K562 (cell line): ENCODE measurements at regions not wholly inside any gene's neighbourhood (a gene's known extent, or its start where the extent isn't known, plus 50 kb on each side); places are given as distances from the start of the nearest gene placed in this dataset.
A peak's percentile ranks its signal among the peaks of the same experiment; 100 is the strongest.

Experiments
- ATAC-seq: fragments of 200-7000 bp; cut with Tn5 transposase; 3 replicates; pipeline ENCODE4 v1.9.1; 2020; ENCODE audit warnings: moderate library complexity
- BruUV-seq: library from RNA; stranded (reverse); fragments of 400-500 nt; replicated peaks from 2 replicates; lab custom pipeline; 2021; lab: Mats Ljungman, UMichigan
- CTCF ChIA-PET: fragments of 300-600 bp; formaldehyde crosslinking; extraction: SDS; loops from one replicate; lab custom pipeline; 2021; ENCODE audit warnings: low intra/inter-chr PET ratio; lab: Yijun Ruan, JAX
- POLR2A ChIA-PET: fragments of 300-600, 350-650 bp; sonication (Branson Sonifier 250); formaldehyde crosslinking; extraction: SDS; loops from one replicate; lab custom pipeline; 2021; ENCODE audit warnings: antibody characterized with exemption, inconsistent platforms; lab: Yijun Ruan, JAX
- DNase-seq, 4 experiments: peaks; one replicate each; pipeline versions ENCODE4 v3.0.0 to v3.0.0-alpha.2; 2011 to 2018; ENCODE audit warnings: low spot score in 3 of 4, mixed read lengths in 3 of 4; ENCODE audit errors: extremely low read depth in 1 of 4
- FAIRE-seq: peaks from 2 replicates; lab custom pipeline; 2011; peaks lifted over from hg19 to GRCh38; lab: Jason Lieb, UNC
- H2AFZ ChIP-seq: 2 replicates; pipeline ENCODE4 v1.6.0; 2011; ENCODE audit warnings: low read depth, low read length, control low read depth, inconsistent platforms
- H3K27ac ChIP-seq: fragments of 200-600 bp; 3 replicates; pipeline ENCODE4 v1.8.0; 2011; ENCODE audit warnings: low read depth, mild to moderate bottlenecking, control low read depth, inconsistent platforms, low read length, moderate library complexity, mixed read lengths; ENCODE audit errors: extremely low read depth
- H3K27me3 ChIP-seq, 2 experiments: fragments of 300-600 bp in 1 of 2; 2 replicates in 1 of 2; 3 replicates in 1 of 2; pipeline versions ENCODE4 v1.6.0 to v1.8.0; 2011; ENCODE audit warnings: inconsistent platforms in 2 of 2, low read length in 2 of 2, mild to moderate bottlenecking in 1 of 2, mixed read lengths in 1 of 2, moderate library complexity in 1 of 2; ENCODE audit not compliant: control insufficient read depth in 2 of 2, insufficient read depth in 2 of 2
- H3K36me3 ChIP-seq: fragments of 300-600 bp; 3 replicates; pipeline ENCODE4 v1.8.0; 2011; ENCODE audit warnings: mild to moderate bottlenecking, low read length, inconsistent platforms; ENCODE audit not compliant: control insufficient read depth, insufficient read depth
- H3K4me1 ChIP-seq, 2 experiments: fragments of 200-600 bp in 1 of 2; replicated peaks in 1 of 2; 2 replicates in 1 of 2; 3 replicates in 1 of 2; pipeline versions ENCODE4 v1.5.1 to v1.8.0; 2011; ENCODE audit warnings: inconsistent platforms in 2 of 2, low read length in 2 of 2, mild to moderate bottlenecking in 1 of 2, mixed read lengths in 1 of 2, moderate library complexity in 1 of 2; ENCODE audit not compliant: control insufficient read depth in 2 of 2, insufficient read depth in 2 of 2
- H3K4me2 ChIP-seq: 2 replicates; pipeline ENCODE4 v1.6.1; 2011; ENCODE audit warnings: low read length, control low read depth, inconsistent platforms, mixed read lengths; ENCODE audit not compliant: insufficient read depth
- H3K4me3 ChIP-seq: fragments of 200-600 bp; sonication (generic), shearing (Covaris generic); 2 replicates; pipeline ENCODE4 v1.5.1; 2016; ENCODE audit warnings: control low read depth, inconsistent platforms
- H3K79me2 ChIP-seq: fragments of 200-600 bp; 3 replicates; pipeline ENCODE4 v1.8.0; 2011; ENCODE audit warnings: low read length, inconsistent platforms; ENCODE audit not compliant: control insufficient read depth, insufficient read depth
- H3K9ac ChIP-seq, 2 experiments: 2 replicates each; pipeline versions ENCODE4 v1.6.0 to v1.6.1; 2011; ENCODE audit warnings: low read depth in 2 of 2, low read length in 2 of 2, control low read depth in 1 of 2, inconsistent platforms in 1 of 2, mild to moderate bottlenecking in 1 of 2, mixed read lengths in 1 of 2; ENCODE audit not compliant: insufficient read depth in 1 of 2
- H3K9me1 ChIP-seq: one replicate; pipeline ENCODE4 v1.6.0; 2011; ENCODE audit warnings: inconsistent platforms, mild to moderate bottlenecking, low read length, moderate library complexity; ENCODE audit not compliant: control insufficient read depth, insufficient read depth
- H3K9me3 ChIP-seq: replicated peaks from 2 replicates; pipeline ENCODE4 v1.5.1; 2011; ENCODE audit warnings: low read depth, low read length, inconsistent platforms; ENCODE audit not compliant: control insufficient read depth, insufficient read depth
- H4K20me1 ChIP-seq: replicated peaks from 2 replicates; pipeline ENCODE4 v1.6.1; 2011; ENCODE audit warnings: low read length, inconsistent platforms, mixed read lengths; ENCODE audit not compliant: control insufficient read depth, insufficient read depth
- ASH1L ChIP-seq: fragments of 450-650 bp; IDR thresholded peaks from 2 replicates; pipeline ENCODE4 v1.6.1; 2018; ENCODE audit warnings: borderline replicate concordance, mild to moderate bottlenecking, low read depth; ENCODE audit not compliant: partially characterized antibody
- JUN ChIP-seq, 2 experiments: sonication (generic) in 1 of 2; formaldehyde crosslinking in 1 of 2; IDR thresholded peaks; 2 replicates each; pipeline versions ENCODE4 v1.6.1 to v1.8.0; 2012 to 2022; ENCODE audit warnings: borderline replicate concordance in 2 of 2, mild to moderate bottlenecking in 2 of 2, improper control_type of control experiment in 1 of 2, low read depth in 1 of 2, low read length in 1 of 2, missing genetic modification reagents in 1 of 2
- ZNF699 ChIP-seq: fragments of 250-450 bp; sonication (Bioruptor Pico); IDR thresholded peaks from 2 replicates; pipeline ENCODE4 v1.8.0; 2021; ENCODE audit warnings: mild to moderate bottlenecking, moderate library complexity; ENCODE audit not compliant: insufficient replicate concordance
- ZNF740 ChIP-seq, 3 experiments: fragments of 200-800 bp in 1 of 3; sonication (Bioruptor generic) in 1 of 3; sonication (generic) in 1 of 3; formaldehyde crosslinking in 1 of 3; IDR thresholded peaks; 2 replicates each; pipeline versions ENCODE4 v1.6.1 to v1.8.0; 2016 to 2022; ENCODE audit warnings: mild to moderate bottlenecking in 2 of 3, missing compliant biosample characterization in 2 of 3, missing genetic modification characterization in 2 of 3, missing genetic modification reagents in 1 of 3
- WGBS: fragments of 100-300 bp; shearing (Covaris generic); methylation state at CpG from one replicate; pipeline ENCODE4 v1.1.6; 2016; ENCODE audit warnings: low coverage, mixed read lengths; ENCODE audit not compliant: insufficient coverage; ENCODE audit errors: missing lambda C conversion rate; 5-methylcytosine and 5-hydroxymethylcytosine counted together
- in situ Hi-C: fragments of 300-500 bp; cut with MboI; formaldehyde crosslinking; loops from 4 replicates; pipeline ENCODE4 v1.15.0; 2018; ENCODE audit warnings: inconsistent platforms, mixed read lengths
- intact Hi-C: fragments of 100-400 bp; cut with micrococcal nuclease; formaldehyde crosslinking; loops from 2 replicates; pipeline ENCODE4 v1.14.2; 2022

GRCh38 chr19:29269641-29270040 lies 56.7 kb upstream of the UQCRFS1 start:
- FAIRE-seq (no peak), DNase-seq (no peak), ATAC-seq (no peak)
- POLR2A ChIA-PET: interaction anchor here (0.6 kb wide), 1 partner anchor 214 kb away, joined by 3 read pairs; no protein-coding TSS in a partner anchor
- in situ Hi-C loops (loop anchor here (10.0 kb wide), 1 partner anchor 385 kb away; no protein-coding TSS in a partner anchor), intact Hi-C loops (no loop called here)
- Histone ChIP-seq H3K27me3 (peaks cover 12 to 38% of the 10 kb centered on the region in 2 experiments), H3K79me2 (no peaks in the 10 kb centered on the region), H4K20me1 (no peaks in the 10 kb centered on the region), H3K4me2 (no peak overlapping the region), H3K36me3 (no peaks in the 10 kb centered on the region), H2AFZ (no peak overlapping the region), H3K4me3 (no peak overlapping the region), H3K9ac (no peak overlapping the region), H3K27ac (no peak overlapping the region), H3K4me1 (no peaks in the 10 kb centered on the region), H3K9me1 (no peaks in the 10 kb centered on the region)
- BruUV-seq: no TSS peak
- 0% methylated on average over 2 of the region's 12 CpGs for WGBS
- CTCF ChIA-PET: no interaction called here
- no peak for TF ChIP-seq ZNF699 (CRISPR knock-in tag)
- no peak for TF ChIP-seq ASH1L
- no peak for TF ChIP-seq ZNF740 (CRISPR knock-in tag; IDR thresholded peaks at IDR 0.05)
- TF ChIP-seq ZNF740 (tag; IDR thresholded peaks at IDR 0.05): peak in 1 of 2 experiments; percentile 50; a peak in 1 of 4 replicates
- no peak for TF ChIP-seq JUN (IDR thresholded peaks at IDR 0.05; ENCODE audit: borderline replicate concordance, low read depth, low read length)
- no peak for TF ChIP-seq JUN (CRISPR knock-in tag; IDR thresholded peaks at IDR 0.05; ENCODE audit: borderline replicate concordance)
- TF ChIP-seq, all 486 proteins: peak for 1
- no peaks in the 10 kb centered on the region for H3K9me3 ChIP-seq
